Right atrium auricular region (tissue), 2 donors: ENCODE measurements at regions not wholly inside any gene's neighbourhood (a gene's known extent, or its start where the extent isn't known, plus 50 kb on each side); places are given as distances from the start of the nearest gene placed in this dataset.

Experiments used
- DNase-seq: peaks from one replicate; pipeline ENCODE4 v3.0.0-alpha.2; 2019; ENCODE audit warnings: low spot score
- H3K27ac ChIP-seq, 2 donors: fragments of 200-600 bp; sonication (generic); 1 replicate in 1 of 2; 2 replicates in 1 of 2; pipeline ENCODE4 v1.5.1; 2016 to 2019
- H3K27me3 ChIP-seq, 2 donors: fragments of 200-600 bp; sonication (generic); one replicate each; pipeline versions ENCODE4 v1.5.1 to v1.6.0; 2017 to 2019
- H3K36me3 ChIP-seq: fragments of 200-600 bp; sonication (generic); one replicate; pipeline ENCODE4 v1.5.1; 2016
- H3K4me1 ChIP-seq, 2 donors: fragments of 200-600 bp; sonication (generic); one replicate each; pipeline versions ENCODE4 v1.5.1 to v1.6.0; 2017 to 2019
- H3K4me3 ChIP-seq, 2 donors: fragments of 200-600 bp; sonication (generic); 1 replicate in 1 of 2; 2 replicates in 1 of 2; pipeline ENCODE4 v1.5.1; 2017 to 2019; ENCODE audit warnings: mild to moderate bottlenecking in 1 of 2, moderate library complexity in 1 of 2
- H3K9me3 ChIP-seq, 2 donors: fragments of 200-600 bp; sonication (generic); one replicate each; pipeline ENCODE4 v1.5.1; 2019
- TF ChIP-seq, protein P1 (sequence below), 2 donors: fragments of 200-600 bp; sonication (generic); IDR thresholded peaks; one replicate each; pipeline ENCODE4 v1.5.1; 2019; ENCODE audit warnings: antibody characterized with exemption in 2 of 2

DNA sequence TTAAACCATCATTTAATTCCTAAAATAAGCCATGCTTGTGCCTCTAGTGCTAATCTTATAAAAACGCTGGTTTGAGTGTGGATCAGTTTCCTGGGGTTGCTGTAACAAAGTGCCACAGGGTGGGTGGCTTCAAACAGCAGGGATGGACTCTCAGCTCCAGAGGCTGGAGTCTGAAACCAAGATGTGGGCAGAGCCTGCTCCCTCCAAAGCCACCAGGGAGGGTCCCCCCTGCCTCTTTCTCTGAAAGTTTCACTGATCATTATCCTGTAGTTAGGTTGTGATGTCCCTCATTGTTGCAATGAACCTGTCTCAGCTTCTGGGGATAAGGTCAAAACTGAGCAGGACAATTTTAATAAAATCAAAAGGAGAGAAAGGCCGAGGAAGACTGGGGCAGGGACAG, 251.9 kb upstream of the TCERG1L start:
- DNase-seq, result no peak
- Histone ChIP-seq H3K27me3 (no peaks in the 10 kb centered on the region), H3K27ac (no peak overlapping the region), H3K9me3 (peaks cover 0 to 16% of the 10 kb centered on the region in 2 donors), H3K4me3 (no peak overlapping the region), H3K4me1 (no peaks in the 10 kb centered on the region), H3K36me3 (no peaks in the 10 kb centered on the region)
- TF ChIP-seq, protein P1, sequence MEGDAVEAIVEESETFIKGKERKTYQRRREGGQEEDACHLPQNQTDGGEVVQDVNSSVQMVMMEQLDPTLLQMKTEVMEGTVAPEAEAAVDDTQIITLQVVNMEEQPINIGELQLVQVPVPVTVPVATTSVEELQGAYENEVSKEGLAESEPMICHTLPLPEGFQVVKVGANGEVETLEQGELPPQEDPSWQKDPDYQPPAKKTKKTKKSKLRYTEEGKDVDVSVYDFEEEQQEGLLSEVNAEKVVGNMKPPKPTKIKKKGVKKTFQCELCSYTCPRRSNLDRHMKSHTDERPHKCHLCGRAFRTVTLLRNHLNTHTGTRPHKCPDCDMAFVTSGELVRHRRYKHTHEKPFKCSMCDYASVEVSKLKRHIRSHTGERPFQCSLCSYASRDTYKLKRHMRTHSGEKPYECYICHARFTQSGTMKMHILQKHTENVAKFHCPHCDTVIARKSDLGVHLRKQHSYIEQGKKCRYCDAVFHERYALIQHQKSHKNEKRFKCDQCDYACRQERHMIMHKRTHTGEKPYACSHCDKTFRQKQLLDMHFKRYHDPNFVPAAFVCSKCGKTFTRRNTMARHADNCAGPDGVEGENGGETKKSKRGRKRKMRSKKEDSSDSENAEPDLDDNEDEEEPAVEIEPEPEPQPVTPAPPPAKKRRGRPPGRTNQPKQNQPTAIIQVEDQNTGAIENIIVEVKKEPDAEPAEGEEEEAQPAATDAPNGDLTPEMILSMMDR (IDR thresholded peaks at IDR 0.05), result no peak

- Histone ChIP-seq H3K27me3 (no peaks in the 10 kb centered on the region), H3K36me3 (no peaks in the 10 kb centered on the region), H3K9me3 (peaks cover 0 to 16% of the 10 kb centered on the region in 2 donors), H3K4me3 (no peak overlapping the region), H3K4me1 (no peaks in the 10 kb centered on the region), H3K27ac (no peak overlapping the region)
- TF ChIP-seq, protein P1 (IDR thresholded peaks at IDR 0.05), result no peak
- peak; percentile 42 for DNase-seq
These were observed 256.0 kb upstream of the TCERG1L start for GRCh38 chr10:131567279-131568162.

GRCh38 chr10:131568866-131569265, 257.3 kb upstream of the TCERG1L start:
- Histone ChIP-seq H3K9me3 (peaks cover 0 to 16% of the 10 kb centered on the region in 2 donors), H3K4me1 (no peaks in the 10 kb centered on the region), H3K27ac (no peak overlapping the region), H3K27me3 (no peaks in the 10 kb centered on the region), H3K36me3 (no peaks in the 10 kb centered on the region), H3K4me3 (no peak overlapping the region)
- DNase-seq, result no peak
- TF ChIP-seq, protein P1 (IDR thresholded peaks at IDR 0.05), result no peak

- H3K4me1 ChIP-seq, result no peaks in the 10 kb centered on the region
- H3K27me3 ChIP-seq, result no peaks in the 10 kb centered on the region
- peaks cover 0 to 10% of the 10 kb centered on the region in 2 donors for H3K9me3 ChIP-seq
- no peak overlapping the region for H3K27ac ChIP-seq
- peak; percentile 48 for DNase-seq
- no peaks in the 10 kb centered on the region for H3K36me3 ChIP-seq
- TF ChIP-seq, protein P1 (IDR thresholded peaks at IDR 0.05), result no peak
- no peak overlapping the region for H3K4me3 ChIP-seq
These were observed 258.6 kb upstream of the TCERG1L start for GRCh38 chr10:131569851-131570715.

GRCh38 chr10:131570716-131571307, 259.3 kb upstream of the TCERG1L start:
- TF ChIP-seq, protein P1 (IDR thresholded peaks at IDR 0.05), result no peak
- DNase-seq, result peak; percentile 50
- Histone ChIP-seq H3K9me3 (peaks cover 0 to 2% of the 10 kb centered on the region in 2 donors), H3K27ac (no peak overlapping the region), H3K4me3 (no peak overlapping the region), H3K27me3 (no peaks in the 10 kb centered on the region), H3K4me1 (no peaks in the 10 kb centered on the region), H3K36me3 (no peaks in the 10 kb centered on the region)
